Colonic mucosa (tissue), 4 donors: ENCODE measurements at regions not wholly inside any gene's neighbourhood (a gene's known extent, or its start where the extent isn't known, plus 50 kb on each side); places are given as distances from the start of the nearest gene placed in this dataset.

Experiments
- DNase-seq: peaks from one replicate; pipeline ENCODE4 v3.0.0-alpha.2; 2020
- H3K27ac ChIP-seq: fragments of 200-600 bp; one replicate; pipeline ENCODE4 v1.8.0; 2021
- H3K27me3 ChIP-seq: fragments of 200-600 bp; one replicate; pipeline ENCODE4 v1.8.0; 2021
- H3K36me3 ChIP-seq: fragments of 200-600 bp; one replicate; pipeline ENCODE4 v1.8.0; 2021
- H3K4me1 ChIP-seq: fragments of 200-600 bp; one replicate; pipeline ENCODE4 v1.8.0; 2021; ENCODE audit warnings: mild to moderate bottlenecking
- H3K4me3 ChIP-seq: fragments of 200-600 bp; one replicate; pipeline ENCODE4 v1.8.0; 2021
- H3K9ac ChIP-seq, 2 donors: one replicate each; pipeline ENCODE4 v1.7.0; 2013; ENCODE audit warnings: control low read depth in 2 of 2, low read depth in 2 of 2, low read length in 2 of 2
- H3K9me3 ChIP-seq: fragments of 200-600 bp; one replicate; pipeline ENCODE4 v1.8.0; 2021
- intact Hi-C: fragments of 100-400 bp; cut with DNase I; formaldehyde crosslinking; loops from one replicate; pipeline ENCODE4 v1.14.1; 2022
- TF ChIP-seq, protein P1 (sequence below): fragments of 200-600 bp; IDR thresholded peaks from one replicate; pipeline ENCODE4 v1.8.0; 2022; ENCODE audit warnings: antibody characterized with exemption, mild to moderate bottlenecking
- donor health status: healthy.
- donor health status: DM: no; HTN: no; CAD: no.
- donor health status: DM: no; HTN: no; CAD: no.

DNA sequence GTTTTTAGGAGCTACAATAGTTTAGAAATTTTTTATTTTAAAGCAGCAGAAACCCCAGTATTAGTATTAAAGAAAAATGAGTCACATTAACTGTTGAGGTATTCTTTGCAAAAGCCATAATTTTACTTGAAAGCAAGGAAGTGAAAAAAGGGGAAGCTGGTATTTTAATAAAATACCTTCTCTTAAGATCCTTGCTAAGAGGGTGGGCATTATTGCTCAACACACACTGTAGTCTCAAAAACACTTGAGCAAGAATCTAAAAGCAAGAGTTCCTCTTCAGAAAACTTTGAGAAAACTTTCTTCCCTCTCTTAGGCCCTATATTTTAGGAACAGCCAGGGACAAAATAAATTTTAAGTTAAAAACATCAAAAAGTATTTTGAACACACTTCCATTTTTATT lies 259.4 kb upstream of the DIAPH2 start:
- no peaks in the 10 kb centered on the region for H3K36me3 ChIP-seq
- H3K4me3 ChIP-seq, result no peak overlapping the region
- no peak for DNase-seq
- no peaks in the 10 kb centered on the region for H3K9me3 ChIP-seq
- H3K27ac ChIP-seq, result no peak overlapping the region
- intact Hi-C loops, result no loop called here
- no peaks in the 10 kb centered on the region for H3K27me3 ChIP-seq
- H3K9ac ChIP-seq, result no peak overlapping the region
- TF ChIP-seq, protein P1, sequence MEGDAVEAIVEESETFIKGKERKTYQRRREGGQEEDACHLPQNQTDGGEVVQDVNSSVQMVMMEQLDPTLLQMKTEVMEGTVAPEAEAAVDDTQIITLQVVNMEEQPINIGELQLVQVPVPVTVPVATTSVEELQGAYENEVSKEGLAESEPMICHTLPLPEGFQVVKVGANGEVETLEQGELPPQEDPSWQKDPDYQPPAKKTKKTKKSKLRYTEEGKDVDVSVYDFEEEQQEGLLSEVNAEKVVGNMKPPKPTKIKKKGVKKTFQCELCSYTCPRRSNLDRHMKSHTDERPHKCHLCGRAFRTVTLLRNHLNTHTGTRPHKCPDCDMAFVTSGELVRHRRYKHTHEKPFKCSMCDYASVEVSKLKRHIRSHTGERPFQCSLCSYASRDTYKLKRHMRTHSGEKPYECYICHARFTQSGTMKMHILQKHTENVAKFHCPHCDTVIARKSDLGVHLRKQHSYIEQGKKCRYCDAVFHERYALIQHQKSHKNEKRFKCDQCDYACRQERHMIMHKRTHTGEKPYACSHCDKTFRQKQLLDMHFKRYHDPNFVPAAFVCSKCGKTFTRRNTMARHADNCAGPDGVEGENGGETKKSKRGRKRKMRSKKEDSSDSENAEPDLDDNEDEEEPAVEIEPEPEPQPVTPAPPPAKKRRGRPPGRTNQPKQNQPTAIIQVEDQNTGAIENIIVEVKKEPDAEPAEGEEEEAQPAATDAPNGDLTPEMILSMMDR, result no peak
- H3K4me1 ChIP-seq, result no peaks in the 10 kb centered on the region

DNA sequence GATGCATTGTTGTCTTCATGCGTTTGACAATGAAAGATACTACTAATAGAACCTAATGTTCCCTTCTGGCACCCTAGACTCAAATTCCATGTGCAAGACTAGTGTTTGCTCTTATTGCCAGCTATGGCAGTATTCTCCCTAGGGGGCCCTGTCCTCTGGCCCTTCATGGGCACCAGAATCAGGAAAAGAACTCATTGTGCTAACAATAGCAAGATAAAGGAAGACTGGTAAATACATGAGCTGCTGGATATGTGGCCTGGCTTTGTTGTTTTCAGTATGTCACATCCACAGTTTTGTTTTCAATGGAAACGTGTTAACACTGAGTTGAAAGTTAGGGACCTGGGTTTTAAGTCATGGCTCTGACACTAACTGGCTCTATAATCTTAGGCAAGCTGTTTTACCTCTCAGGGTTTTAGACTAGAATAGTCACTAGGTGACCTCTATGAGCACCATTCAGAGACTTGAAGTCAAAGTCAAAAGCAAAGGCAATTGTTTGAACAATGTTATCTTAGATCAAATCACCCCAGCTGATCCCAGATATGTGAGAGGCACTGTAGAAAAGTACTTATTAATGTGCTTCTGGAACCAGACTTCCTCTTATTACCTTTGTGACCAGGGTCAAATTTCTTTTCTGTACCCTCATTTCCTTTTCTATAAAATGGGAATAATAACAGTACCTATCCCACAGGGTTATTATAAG lies 253.7 kb upstream of the DIAPH2 start:
- intact Hi-C loops, result no loop called here

DNA sequence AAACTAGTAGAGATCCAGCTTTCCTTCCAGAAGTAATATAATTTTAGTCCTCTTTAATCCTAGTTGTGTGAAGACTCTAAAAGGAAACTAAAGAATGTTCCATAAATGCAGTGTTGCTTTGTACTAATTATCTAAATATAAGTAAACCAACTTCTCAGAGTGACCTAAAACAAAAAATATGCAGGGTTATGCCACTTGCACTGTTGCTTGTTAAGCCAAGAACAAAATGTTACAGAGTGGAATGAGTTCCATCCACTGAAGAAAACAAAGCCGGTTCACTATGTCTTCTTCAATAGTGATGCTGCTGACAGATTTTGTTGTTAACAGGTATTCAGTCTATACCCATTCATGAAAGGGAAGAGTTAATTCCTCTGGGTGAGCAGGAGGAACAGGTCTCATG lies 252.0 kb upstream of the DIAPH2 start:
- TF ChIP-seq, protein P1, result no peak
- Histone ChIP-seq H3K27ac (no peak overlapping the region), H3K9ac (no peak overlapping the region), H3K4me3 (no peak overlapping the region), H3K27me3 (no peaks in the 10 kb centered on the region), H3K4me1 (no peaks in the 10 kb centered on the region), H3K36me3 (no peaks in the 10 kb centered on the region), H3K9me3 (no peaks in the 10 kb centered on the region)
- intact Hi-C loops, result no loop called here
- no peak for DNase-seq

More for the DNA sequence above, 253.7 kb upstream of the DIAPH2 start:
- H3K9me3 ChIP-seq, result no peaks in the 10 kb centered on the region
- no peak overlapping the region for H3K4me3 ChIP-seq
- H3K27me3 ChIP-seq, result no peaks in the 10 kb centered on the region
- H3K27ac ChIP-seq, result no peak overlapping the region
- no peaks in the 10 kb centered on the region for H3K4me1 ChIP-seq
- no peak for DNase-seq
- TF ChIP-seq, protein P1, result no peak
- no peak overlapping the region for H3K9ac ChIP-seq
- no peaks in the 10 kb centered on the region for H3K36me3 ChIP-seq

DNA sequence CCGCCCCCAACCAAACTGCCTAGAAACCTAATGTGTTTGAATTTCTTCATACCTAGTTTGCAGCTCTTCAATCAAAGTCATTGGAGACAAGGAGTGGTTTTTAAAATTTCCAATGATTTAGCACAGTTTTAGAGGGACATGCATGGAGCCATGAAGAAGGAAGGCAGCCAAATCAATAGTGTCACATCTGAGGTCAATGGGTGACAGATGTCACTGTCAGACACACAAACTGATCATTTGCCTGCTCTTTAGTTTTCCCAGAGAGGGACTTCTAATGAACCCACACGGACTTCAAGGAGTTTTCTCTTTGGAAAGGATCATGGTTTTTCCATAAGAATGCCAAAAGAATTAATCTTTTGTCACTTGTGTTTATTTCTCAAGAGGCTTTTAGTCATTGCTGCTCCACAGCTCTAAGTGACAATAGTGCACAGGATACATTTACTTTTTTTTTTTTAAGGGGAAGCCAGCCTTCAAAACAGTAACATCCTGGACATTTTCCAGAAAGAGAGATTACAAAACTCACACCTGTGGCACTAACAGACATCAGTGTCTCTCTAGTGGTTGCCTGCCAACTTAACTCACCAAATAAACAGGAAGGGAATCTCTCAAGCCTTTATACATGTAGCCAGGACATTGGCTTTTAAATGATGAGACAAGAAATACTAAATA lies 251.1 kb upstream of the DIAPH2 start:
- no peaks in the 10 kb centered on the region for H3K36me3 ChIP-seq
- no peaks in the 10 kb centered on the region for H3K9me3 ChIP-seq
- H3K9ac ChIP-seq, result no peak overlapping the region
- no peak overlapping the region for H3K27ac ChIP-seq
- intact Hi-C loops, result no loop called here
- no peaks in the 10 kb centered on the region for H3K27me3 ChIP-seq
- DNase-seq, result no peak
- no peaks in the 10 kb centered on the region for H3K4me1 ChIP-seq
- TF ChIP-seq, protein P1, result no peak
- no peak overlapping the region for H3K4me3 ChIP-seq

DNA sequence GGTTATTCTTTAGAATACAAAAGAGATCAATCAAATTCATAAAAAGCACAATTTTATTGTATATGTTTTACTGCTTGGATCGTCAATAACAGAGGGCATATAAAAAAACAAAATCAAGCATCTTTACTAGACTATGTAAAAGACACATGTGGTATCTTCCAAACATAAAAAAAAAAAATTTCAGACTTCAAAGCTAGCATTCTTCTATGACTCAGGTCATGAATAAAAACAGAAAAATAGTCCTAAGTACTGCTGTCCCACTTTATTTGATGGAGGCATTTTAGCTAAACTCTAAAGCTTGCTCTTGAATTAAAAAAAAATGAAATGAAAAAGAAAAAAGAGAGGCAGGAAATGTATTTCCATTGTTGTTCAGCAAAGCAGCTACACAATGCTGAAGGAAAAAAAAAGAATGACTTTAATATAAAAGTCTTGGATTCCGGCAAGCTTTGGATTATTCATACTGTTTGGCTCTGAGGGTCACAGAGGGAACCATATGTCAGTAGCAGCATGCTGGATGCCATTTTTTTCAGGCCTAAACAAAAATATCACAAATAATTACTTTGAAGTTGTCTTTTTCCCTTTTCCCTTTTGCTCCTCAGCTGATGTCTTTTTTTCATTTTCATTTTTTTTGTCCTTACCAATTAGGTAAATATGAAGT lies 249.1 kb upstream of the DIAPH2 start:
- intact Hi-C loops, result no loop called here
- no peak for DNase-seq
- Histone ChIP-seq H3K36me3 (no peaks in the 10 kb centered on the region), H3K4me1 (no peaks in the 10 kb centered on the region), H3K9me3 (no peaks in the 10 kb centered on the region), H3K27me3 (no peaks in the 10 kb centered on the region), H3K27ac (no peak overlapping the region), H3K9ac (no peak overlapping the region), H3K4me3 (no peak overlapping the region)
- TF ChIP-seq, protein P1, result no peak
